ENCODE measurements at regions not wholly inside any gene's neighbourhood (a gene's known extent, or its start where the extent isn't known, plus 50 kb on each side); places are given as distances from the start of the nearest gene placed in this dataset.

GRCh38 chr12:88325816-88326189, 183.7 kb downstream of the TMTC3 start:
- BruUV-seq (replicated peaks) = no TSS peak
- H2AFZ ChIP-seq (ENCODE audit: low read depth, low read length) = peak overlapping the region; percentile 21
- POLR2A ChIA-PET = no interaction called here
- FAIRE-seq (no peak), DNase-seq (ENCODE audit: low read depth, low spot score) (no peak)
- no peak overlapping the region for H3K9ac ChIP-seq (replicated peaks; ENCODE audit: extremely low read depth, insufficient read depth, low read length)
- H3K27ac ChIP-seq (ENCODE audit: insufficient read depth, low read depth, low read length) = peak overlapping the region; percentile 76
- no peaks in the 10 kb centered on the region for H3K79me2 ChIP-seq (ENCODE audit: control insufficient read depth, insufficient read depth, low read length)
- H3K4me1 ChIP-seq (ENCODE audit: control insufficient read depth, extremely low read depth, insufficient read depth, low read length) = peaks cover 18% of the 10 kb centered on the region
- dilution Hi-C loops (cut with MboI; ENCODE audit: extremely low pct_ligation_motif_present, low sequenced_read_pairs) (no loop called here), intact Hi-C loops (cut with micrococcal nuclease) (loop anchor here (1.0 kb wide), 2 partner anchors 17 to 27 kb away; no protein-coding TSS in a partner anchor)
- TF ChIP-seq MYC (IDR thresholded peaks at IDR 0.05; ENCODE audit: low read depth, low read length) (no peak), CTCF (IDR thresholded peaks at IDR 0.05; ENCODE audit: extremely low read depth in 1 of 2, insufficient read depth in 1 of 2, low read depth in 1 of 2, low read length in 2 of 2) (no peak), EZH2 (IDR thresholded peaks at IDR 0.05; ENCODE audit: borderline replicate concordance, low read depth, low read length, severe bottlenecking) (no peak), JUN (IDR thresholded peaks at IDR 0.05; ENCODE audit: borderline replicate concordance, insufficient read depth, insufficient read length, low read depth) (no peak), FOS (IDR thresholded peaks at IDR 0.05; ENCODE audit: borderline replicate concordance, insufficient read depth, low read length) (no peak), POLR2A (IDR thresholded peaks at IDR 0.05; ENCODE audit: low read depth, low read length) (no peak), GATA2 (IDR thresholded peaks at IDR 0.05; ENCODE audit: insufficient read depth, insufficient read length, low read depth, low read length) (no peak), POLR2AphosphoS5 (IDR thresholded peaks at IDR 0.05; ENCODE audit: insufficient read depth, low read depth, low read length) (no peak), MAX (IDR thresholded peaks at IDR 0.05; ENCODE audit: insufficient read depth, insufficient read length) (no peak)
- H3K36me3 ChIP-seq (ENCODE audit: control insufficient read depth in 2 of 2, extremely low read depth in 1 of 2, insufficient read depth in 2 of 2, low read length in 2 of 2) = no peaks in the 10 kb centered on the region
- CTCF ChIA-PET = interaction anchor here (1.2 to 2.1 kb wide), 4 partner anchors 10 to 667 kb away, joined by 3 to 6 read pairs (median 4); no protein-coding TSS in a partner anchor
- H3K4me3 ChIP-seq (replicated peaks in 1 of 3; ENCODE audit: insufficient read depth in 1 of 3, low read depth in 1 of 3, low read length in 3 of 3) = no peak overlapping the region
- H3K9me3 ChIP-seq (replicated peaks; ENCODE audit: control insufficient read depth, insufficient read depth, low read length) = no peaks in the 10 kb centered on the region
- no peaks in the 10 kb centered on the region for H3K27me3 ChIP-seq (ENCODE audit: control insufficient read depth in 2 of 2, insufficient read depth in 2 of 2, low read length in 2 of 2)
- H3K9me1 ChIP-seq (replicated peaks; ENCODE audit: control insufficient read depth, extremely low read depth, insufficient read depth, low read length) = no peaks in the 10 kb centered on the region
- peak overlapping the region; percentile 24 for H3K4me2 ChIP-seq (ENCODE audit: insufficient read depth, low read length)
- H4K20me1 ChIP-seq (replicated peaks; ENCODE audit: control insufficient read depth, extremely low read depth, insufficient read depth, low read length) = no peaks in the 10 kb centered on the region

Measured in endothelial cell of umbilical vein (primary cell).